ENCODE measurements at regions not wholly inside any gene's neighbourhood (a gene's known extent, or its start where the extent isn't known, plus 50 kb on each side); places are given as distances from the start of the nearest gene placed in this dataset.
A peak's percentile ranks its signal among the peaks of the same experiment; 100 is the strongest.
"Not testable (repeated sequence)": the region's sequence is repeated elsewhere in the genome, so short reads cannot be mapped to it uniquely, and the experiment has no call there.

DNA sequence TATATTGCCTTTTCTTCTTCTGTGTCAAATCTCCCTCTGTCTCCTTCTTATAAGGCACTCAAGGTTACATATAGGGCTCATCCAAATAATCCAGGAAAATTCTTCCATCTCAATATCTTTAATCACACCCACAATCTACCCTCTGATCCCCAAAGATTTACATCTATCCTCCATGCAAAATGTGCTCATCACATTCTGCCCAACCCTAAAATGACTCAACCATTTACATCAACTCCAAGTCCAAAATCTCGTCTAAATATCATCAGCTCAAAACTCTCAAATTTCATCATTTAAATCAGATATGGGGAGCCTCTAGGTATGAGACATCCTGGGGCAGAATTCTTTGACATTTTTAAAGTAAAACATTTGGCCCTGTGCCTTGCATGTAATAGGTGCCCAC is 1349.8 kb downstream of the SUCLG1 start:
- H3K27ac ChIP-seq: no peak overlapping the region

DNA sequence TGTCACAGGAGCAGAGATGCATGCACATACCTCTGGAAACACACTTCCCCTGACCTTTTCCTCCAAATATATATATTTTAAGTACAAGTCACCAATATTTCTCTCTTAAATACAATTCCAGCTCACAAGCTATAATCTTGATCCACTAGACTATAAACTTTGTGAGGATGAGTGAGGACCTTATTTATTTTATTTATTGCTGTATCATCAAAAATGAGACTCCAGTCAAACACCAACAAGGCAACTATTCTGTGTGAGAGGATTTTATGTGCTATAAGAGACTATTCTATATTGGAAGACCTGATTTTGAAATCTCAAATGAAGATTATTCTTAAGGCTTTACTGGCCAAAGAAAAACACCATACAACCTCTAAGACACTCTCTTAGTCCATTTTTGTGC is 1352.2 kb downstream of the SUCLG1 start:
- TF ChIP-seq, protein P1, sequence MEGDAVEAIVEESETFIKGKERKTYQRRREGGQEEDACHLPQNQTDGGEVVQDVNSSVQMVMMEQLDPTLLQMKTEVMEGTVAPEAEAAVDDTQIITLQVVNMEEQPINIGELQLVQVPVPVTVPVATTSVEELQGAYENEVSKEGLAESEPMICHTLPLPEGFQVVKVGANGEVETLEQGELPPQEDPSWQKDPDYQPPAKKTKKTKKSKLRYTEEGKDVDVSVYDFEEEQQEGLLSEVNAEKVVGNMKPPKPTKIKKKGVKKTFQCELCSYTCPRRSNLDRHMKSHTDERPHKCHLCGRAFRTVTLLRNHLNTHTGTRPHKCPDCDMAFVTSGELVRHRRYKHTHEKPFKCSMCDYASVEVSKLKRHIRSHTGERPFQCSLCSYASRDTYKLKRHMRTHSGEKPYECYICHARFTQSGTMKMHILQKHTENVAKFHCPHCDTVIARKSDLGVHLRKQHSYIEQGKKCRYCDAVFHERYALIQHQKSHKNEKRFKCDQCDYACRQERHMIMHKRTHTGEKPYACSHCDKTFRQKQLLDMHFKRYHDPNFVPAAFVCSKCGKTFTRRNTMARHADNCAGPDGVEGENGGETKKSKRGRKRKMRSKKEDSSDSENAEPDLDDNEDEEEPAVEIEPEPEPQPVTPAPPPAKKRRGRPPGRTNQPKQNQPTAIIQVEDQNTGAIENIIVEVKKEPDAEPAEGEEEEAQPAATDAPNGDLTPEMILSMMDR (IDR thresholded peaks at IDR 0.05): no peak
- TF ChIP-seq ZFX (IDR thresholded peaks at IDR 0.05; ENCODE audit: borderline replicate concordance): no peak
- H3K27ac ChIP-seq: no peak overlapping the region

More for the DNA sequence above, 1349.8 kb downstream of the SUCLG1 start:
- TF ChIP-seq, protein P1 (IDR thresholded peaks at IDR 0.05): no peak
- TF ChIP-seq ZFX (IDR thresholded peaks at IDR 0.05; ENCODE audit: borderline replicate concordance): no peak

DNA sequence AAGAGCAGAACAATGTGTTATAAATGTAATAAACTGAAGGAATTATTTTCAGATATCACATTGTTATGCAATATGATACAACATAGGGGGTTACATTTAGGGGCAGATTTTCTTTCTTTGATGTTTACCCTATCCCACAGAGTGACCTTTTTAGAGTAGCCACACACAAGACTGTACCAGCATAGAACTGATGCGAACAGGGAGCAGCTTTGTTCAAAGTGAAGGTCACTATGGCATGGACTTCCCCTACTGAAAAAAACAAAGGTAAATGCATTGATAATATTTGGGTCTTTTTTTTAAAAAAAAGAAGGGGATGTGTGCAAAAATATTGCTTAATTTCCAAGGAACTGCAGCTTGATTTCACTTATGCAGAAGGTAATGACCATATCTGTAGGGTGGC is 1354.9 kb downstream of the SUCLG1 start:
- TF ChIP-seq ZFX (IDR thresholded peaks at IDR 0.05; ENCODE audit: borderline replicate concordance): no peak
- TF ChIP-seq, protein P1 (IDR thresholded peaks at IDR 0.05): no peak
- no peak overlapping the region for H3K27ac ChIP-seq

DNA sequence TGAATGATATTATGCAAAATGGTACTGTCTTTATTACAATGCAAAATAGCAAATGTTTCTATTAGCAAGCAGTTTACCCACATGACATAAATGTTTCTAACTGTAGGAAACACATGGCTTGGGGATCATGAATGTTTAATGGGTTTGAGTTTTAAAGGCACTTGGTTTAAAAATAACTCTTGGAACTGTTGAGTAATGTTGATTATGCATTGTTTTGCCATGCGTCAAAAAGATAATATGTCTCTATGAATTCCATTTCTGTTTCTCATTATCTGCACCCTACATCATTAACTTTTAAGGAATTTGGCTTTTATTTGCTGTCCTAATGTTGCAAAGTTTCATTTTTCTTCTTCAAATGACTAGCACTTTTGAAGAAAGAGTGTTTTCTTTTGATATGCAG is 1355.5 kb downstream of the SUCLG1 start:
- TF ChIP-seq ZFX (IDR thresholded peaks at IDR 0.05; ENCODE audit: borderline replicate concordance): no peak
- TF ChIP-seq, protein P1 (IDR thresholded peaks at IDR 0.05): no peak
- H3K27ac ChIP-seq: no peak overlapping the region

DNA sequence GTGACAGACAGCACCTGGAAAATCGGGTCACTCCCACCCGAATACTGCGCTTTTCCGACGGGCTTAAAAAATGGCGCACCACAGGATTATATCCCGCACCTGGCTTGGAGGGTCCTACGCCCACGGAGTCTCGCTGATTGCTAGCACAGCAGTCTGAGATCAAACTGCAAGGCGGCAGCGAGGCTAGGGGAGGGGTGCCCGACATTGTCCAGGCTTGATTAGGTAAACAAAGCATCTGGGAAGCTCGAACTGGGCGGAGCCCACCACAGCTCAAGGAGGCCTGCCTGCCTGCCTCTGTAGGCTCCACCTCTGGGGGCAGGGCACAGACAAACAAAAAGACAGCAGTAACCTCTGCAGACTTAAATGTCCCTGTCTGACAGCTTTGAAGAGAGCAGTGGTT is 1370.0 kb downstream of the SUCLG1 start:
- H3K27ac ChIP-seq: not testable (repeated sequence)

DNA sequence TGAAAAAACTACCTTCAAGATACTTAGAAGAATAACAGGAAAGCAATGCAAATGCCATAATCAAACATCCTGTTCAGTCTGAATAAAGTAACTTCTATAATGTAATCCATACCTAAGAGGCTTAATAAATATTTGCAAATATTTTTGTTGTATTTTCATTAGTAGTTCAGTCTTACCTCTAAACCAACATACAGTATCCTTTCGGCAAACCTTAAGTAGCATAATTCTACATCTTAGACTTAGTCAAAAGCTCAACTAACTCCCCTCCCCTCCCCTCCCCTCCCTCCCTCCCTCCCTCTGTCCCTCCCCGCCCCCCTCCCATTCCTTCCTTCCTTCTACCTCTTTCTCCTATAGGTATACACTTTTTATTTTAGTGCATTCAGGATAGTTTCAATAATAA is 1373.2 kb downstream of the SUCLG1 start:
- H3K27ac ChIP-seq: peak overlapping the region; percentile 62
- TF ChIP-seq, protein P1 (IDR thresholded peaks at IDR 0.05): no peak
- TF ChIP-seq ZFX (IDR thresholded peaks at IDR 0.05; ENCODE audit: borderline replicate concordance): no peak

DNA sequence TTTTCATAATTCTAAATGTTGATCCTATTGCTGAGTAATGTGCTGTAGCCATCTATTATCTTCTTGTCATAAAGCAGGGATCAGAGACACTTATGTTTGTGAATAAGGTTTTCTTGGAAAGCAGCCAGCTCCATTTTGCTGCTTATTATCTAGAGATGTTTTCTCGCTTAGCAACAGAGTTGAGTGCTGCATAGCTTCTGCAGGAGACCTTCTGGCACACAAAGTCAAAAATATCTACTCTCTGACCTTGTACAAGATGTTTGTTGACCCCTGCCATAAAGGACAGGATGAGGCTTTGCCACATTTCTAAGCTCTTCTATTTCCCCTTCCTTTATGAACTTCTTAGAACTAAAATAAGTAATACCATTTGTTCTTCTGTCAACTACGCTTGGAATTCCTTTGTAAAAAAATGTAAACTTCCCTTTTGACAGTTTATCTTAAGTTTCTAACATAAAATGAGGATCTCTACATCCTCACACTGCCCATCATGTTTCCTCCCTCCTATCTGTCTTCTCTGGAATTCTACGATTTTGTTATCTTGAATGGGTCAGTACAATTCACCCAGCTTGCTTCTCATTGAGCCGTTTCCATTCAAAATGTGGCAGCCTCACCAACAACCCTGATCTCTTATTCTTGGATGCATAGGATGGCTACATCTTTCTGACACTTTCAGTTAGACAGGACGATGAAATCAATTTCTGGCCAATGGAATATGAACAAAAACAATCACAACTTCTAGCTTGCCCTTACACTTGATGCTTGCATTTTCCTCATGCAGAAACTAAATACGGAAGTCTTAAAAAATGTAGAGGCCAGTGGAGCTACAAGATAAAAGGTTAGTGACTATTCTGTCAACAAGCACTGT is 1377.0 kb downstream of the SUCLG1 start:
- H3K27ac ChIP-seq: peak overlapping the region; percentile 79
- no peak for TF ChIP-seq ZFX (IDR thresholded peaks at IDR 0.05; ENCODE audit: borderline replicate concordance)
- TF ChIP-seq, protein P1 (IDR thresholded peaks at IDR 0.05): no peak

All from 22Rv1 (cell line).